ENCODE measurements at regions not wholly inside any gene's neighbourhood (a gene's known extent, or its start where the extent isn't known, plus 50 kb on each side); places are given as distances from the start of the nearest gene placed in this dataset.

- DNase-seq: no peak
Measured at GRCh38 chr7:41910940-41911600, 208.2 kb upstream of the INHBA start.

GRCh38 chr7:41907444-41907843 is 204.6 kb upstream of the INHBA start:
- DNase-seq: no peak

GRCh38 chr7:41900532-41900931 is 197.6 kb upstream of the INHBA start:
- DNase-seq: no peak

GRCh38 chr7:41899823-41900433 is 197.0 kb upstream of the INHBA start:
- no peak for DNase-seq

GRCh38 chr7:41893656-41894055 is 190.8 kb upstream of the INHBA start:
- no peak for DNase-seq

GRCh38 chr7:41892356-41893100 is 189.6 kb upstream of the INHBA start:
- no peak for DNase-seq

- no peak for DNase-seq
Measured at GRCh38 chr7:41891950-41892349, 189.1 kb upstream of the INHBA start.

- DNase-seq: no peak
Measured at GRCh38 chr7:41890631-41891274, 187.9 kb upstream of the INHBA start.

GRCh38 chr7:41889472-41889871 is 186.6 kb upstream of the INHBA start:
- DNase-seq: no peak

GRCh38 chr7:41889040-41889439 is 186.2 kb upstream of the INHBA start:
- DNase-seq: no peak

- DNase-seq: no peak
Measured at GRCh38 chr7:41887416-41887815, 184.5 kb upstream of the INHBA start.

GRCh38 chr7:41886901-41887311 is 184.0 kb upstream of the INHBA start:
- no peak for DNase-seq

GRCh38 chr7:41886262-41886900 is 183.5 kb upstream of the INHBA start:
- no peak for DNase-seq

- DNase-seq: no peak
Measured at GRCh38 chr7:41885748-41886147, 182.9 kb upstream of the INHBA start.

GRCh38 chr7:41885078-41885477 is 182.2 kb upstream of the INHBA start:
- no peak for DNase-seq

GRCh38 chr7:41882745-41883420 is 180.0 kb upstream of the INHBA start:
- no peak for DNase-seq

- DNase-seq: no peak
Measured at GRCh38 chr7:41882256-41882655, 179.4 kb upstream of the INHBA start.

- DNase-seq: peak; percentile 85
Measured at GRCh38 chr7:41881331-41882130, 178.6 kb upstream of the INHBA start.

GRCh38 chr7:41880107-41880506 is 177.2 kb upstream of the INHBA start:
- no peak for DNase-seq

- no peak for DNase-seq
Measured at GRCh38 chr7:41879403-41879802, 176.5 kb upstream of the INHBA start.

Data from KG1 (cell line).